HEK293T (cell line): ENCODE measurements at regions not wholly inside any gene's neighbourhood (a gene's known extent, or its start where the extent isn't known, plus 50 kb on each side); places are given as distances from the start of the nearest gene placed in this dataset.
"Not testable (repeated sequence)": the region's sequence is repeated elsewhere in the genome, so short reads cannot be mapped to it uniquely, and the experiment has no call there.

ENCODE experiments used
- CTCF ChIA-PET: fragments of 350-600 bp; formaldehyde crosslinking; extraction: SDS; loops from one replicate; lab custom pipeline; 2021; ENCODE audit warnings: antibody characterized with exemption, inconsistent platforms; lab: Yijun Ruan, JAX
- POLR2A ChIA-PET: fragments of 350-600 bp; formaldehyde crosslinking; extraction: SDS; loops from one replicate; lab custom pipeline; 2020; ENCODE audit warnings: antibody characterized with exemption, inconsistent platforms; lab: Yijun Ruan, JAX
- DNase-seq: peaks from one replicate; pipeline ENCODE4 v3.0.0; 2012; ENCODE audit warnings: mixed read lengths; ENCODE audit errors: extremely low spot score
- L3MBTL2 ChIP-seq: fragments of 450-650 bp; conservative IDR thresholded peaks from 2 replicates; pipeline ENCODE4 v1.6.1; 2016; ENCODE audit warnings: mild to moderate bottlenecking
- PKNOX1 ChIP-seq: fragments of 450-650 bp; IDR thresholded peaks from 2 replicates; pipeline ENCODE4 v1.6.1; 2016

GRCh38 chr11:3468963-3469362 is 90.0 kb upstream of the ZNF195 start:
- CTCF ChIA-PET, DNase-seq, POLR2A ChIA-PET: not testable (repeated sequence)

DNA sequence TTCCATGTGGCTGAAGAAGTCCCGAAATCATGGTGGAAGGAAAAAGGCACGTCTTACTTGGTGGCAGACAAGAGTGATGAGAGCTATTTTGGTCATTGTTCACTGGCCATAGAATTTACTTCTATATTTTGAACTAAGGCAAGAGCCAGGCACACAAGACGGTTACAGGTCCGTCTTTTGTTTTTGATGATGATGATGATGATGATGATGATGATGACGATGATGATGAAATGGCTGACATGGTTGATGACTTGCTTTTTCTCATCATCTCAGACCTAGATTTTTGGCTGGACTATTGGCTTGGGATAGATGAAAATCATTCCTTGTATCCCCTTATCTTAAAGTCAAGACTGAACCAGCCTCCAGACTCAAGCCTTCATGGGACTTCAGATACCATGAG is 88.7 kb upstream of the ZNF195 start:
- POLR2A ChIA-PET, DNase-seq, CTCF ChIA-PET: not testable (repeated sequence)

- POLR2A ChIA-PET, DNase-seq, CTCF ChIA-PET: not testable (repeated sequence)
Observed at GRCh38 chr11:3455666-3456065, 76.7 kb upstream of the ZNF195 start.

GRCh38 chr11:3454844-3455243 is 75.9 kb upstream of the ZNF195 start:
- POLR2A ChIA-PET, DNase-seq, CTCF ChIA-PET: not testable (repeated sequence)

DNA sequence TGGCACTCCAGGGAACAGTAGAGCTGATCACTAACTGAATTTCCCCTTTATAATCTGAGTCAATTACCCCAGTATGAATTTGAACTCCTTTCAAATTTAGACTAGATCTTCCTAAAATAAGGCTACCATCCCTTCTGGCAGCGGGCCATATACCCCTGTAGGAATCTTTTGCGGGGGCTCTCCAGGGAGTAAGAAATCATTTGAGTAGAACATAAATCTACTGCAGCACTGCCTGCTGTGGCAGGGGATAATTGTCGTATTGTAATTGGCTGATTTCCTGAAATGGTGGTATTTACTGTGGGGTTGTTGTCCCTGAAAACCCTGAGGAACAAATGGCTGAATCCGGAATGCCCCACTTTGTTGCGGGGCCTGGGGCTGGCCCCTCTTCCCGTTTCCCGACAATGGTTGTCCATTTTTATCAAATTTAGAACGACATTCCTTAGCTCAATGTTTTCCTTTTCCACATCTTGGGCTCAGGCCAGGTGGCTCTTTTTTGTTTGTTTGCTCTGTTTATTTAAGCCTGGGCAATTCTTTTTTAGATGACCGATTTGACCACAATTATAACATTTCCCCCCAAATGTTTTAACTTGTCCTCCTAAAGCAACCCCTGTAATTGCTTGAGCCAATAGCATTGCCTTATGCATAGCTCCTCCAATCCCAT is 74.8 kb upstream of the ZNF195 start:
- DNase-seq, POLR2A ChIA-PET: not testable (repeated sequence)
- TF ChIP-seq PKNOX1 = peak; percentile 64
- CTCF ChIA-PET = interaction anchor here (1.0 kb wide), 1 partner anchor 154 kb away, joined by 3 read pairs; no protein-coding TSS in a partner anchor

GRCh38 chr11:3450822-3451221 is 71.9 kb upstream of the ZNF195 start:
- POLR2A ChIA-PET, CTCF ChIA-PET, DNase-seq: not testable (repeated sequence)

- DNase-seq, POLR2A ChIA-PET, CTCF ChIA-PET: not testable (repeated sequence)
Observed at GRCh38 chr11:3445535-3445934, 66.6 kb upstream of the ZNF195 start.

DNA sequence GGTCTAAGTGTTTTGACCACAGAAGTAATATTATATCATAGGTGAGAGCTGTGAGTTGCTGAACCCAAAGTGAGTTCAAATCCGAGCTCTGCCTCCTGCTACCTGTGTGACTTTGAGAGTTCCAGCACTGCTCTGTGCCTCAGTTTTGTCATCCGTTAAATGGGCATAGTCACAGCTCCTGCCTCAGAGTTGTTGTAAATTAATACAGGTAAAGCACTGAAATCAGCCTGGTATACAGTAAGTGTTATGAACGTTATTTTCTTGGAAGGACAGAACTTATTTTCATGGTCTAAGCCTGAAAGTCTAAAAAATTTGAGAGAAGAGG is 65.4 kb upstream of the ZNF195 start:
- CTCF ChIA-PET, DNase-seq, POLR2A ChIA-PET: not testable (repeated sequence)

DNA sequence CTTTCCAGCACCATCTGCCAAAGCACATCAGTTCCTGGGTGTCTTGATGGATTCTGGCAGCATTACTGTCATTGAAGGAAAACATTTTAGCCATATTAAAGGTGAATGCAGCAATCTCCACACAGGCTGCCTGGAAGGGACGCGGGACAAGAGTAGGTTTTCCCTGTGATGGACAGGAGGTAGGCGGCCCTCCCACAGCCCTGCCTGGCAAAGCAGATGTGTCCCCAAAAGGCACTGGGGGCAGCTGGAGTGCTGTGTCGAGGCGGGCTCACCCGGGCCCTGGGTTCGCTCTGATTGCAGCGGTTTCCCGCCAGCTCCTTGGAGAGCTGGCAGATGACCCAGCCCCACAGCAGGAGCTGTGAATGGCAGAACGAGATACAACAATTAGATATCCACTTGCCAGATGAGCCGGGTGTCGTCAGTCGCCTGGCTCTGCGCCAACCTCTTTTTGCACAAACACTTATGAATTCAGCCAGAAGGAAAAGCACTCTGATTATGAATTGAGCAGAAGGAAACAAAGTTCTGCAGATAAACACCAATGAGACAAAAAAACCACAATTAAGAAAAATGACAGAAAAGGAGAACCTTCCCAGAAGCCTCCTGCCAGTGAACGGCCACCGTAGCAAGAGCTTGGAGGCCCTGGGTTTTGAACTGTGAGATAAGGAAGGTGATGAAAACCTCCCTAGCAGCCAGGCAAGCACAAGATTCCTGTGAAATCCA is 64.9 kb upstream of the ZNF195 start:
- DNase-seq, POLR2A ChIA-PET, CTCF ChIA-PET: not testable (repeated sequence)

DNA sequence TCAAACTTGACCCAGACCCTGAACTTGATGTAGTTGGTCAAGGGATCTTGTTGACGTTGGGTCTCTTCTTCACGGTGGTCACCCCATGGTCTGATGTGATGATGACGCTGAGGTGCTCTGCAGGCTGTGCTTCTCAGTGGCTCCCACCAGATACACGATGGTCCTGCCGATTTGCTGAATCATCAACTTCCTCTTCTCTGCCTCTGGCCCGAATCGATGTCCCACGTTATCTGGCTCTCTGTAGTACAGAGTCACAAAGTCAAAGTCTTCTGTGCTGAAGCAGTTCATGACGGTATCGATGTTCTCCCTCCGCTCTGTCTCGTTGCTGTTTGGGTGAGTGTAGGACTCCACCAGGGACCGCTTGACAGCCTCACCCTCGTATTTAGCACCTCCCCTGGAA is 58.5 kb upstream of the ZNF195 start:
- CTCF ChIA-PET, POLR2A ChIA-PET, DNase-seq: not testable (repeated sequence)

DNA sequence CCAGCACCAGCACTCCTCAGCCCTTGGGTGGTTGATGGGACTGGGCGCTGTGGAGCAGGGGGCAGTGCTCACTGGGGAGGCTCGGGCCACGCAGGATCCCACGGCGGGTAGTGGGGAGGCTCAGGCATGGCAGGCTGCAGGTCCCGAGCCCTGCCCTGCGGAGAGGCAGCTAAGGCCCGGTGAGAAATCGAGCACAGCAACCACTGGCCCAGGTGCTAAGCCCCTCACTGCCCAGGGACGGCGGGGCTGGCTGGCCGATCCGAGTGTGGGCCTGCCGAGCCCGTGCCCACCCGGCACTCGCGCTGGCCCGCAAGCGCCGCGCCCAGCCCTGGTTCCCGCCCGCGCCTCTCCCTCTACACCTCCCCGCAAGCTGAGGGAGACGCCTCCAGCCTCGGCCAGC is 56.0 kb upstream of the ZNF195 start:
- ChIA-PET CTCF (no interaction called here), POLR2A (no interaction called here)
- TF ChIP-seq L3MBTL2 = no peak
- DNase-seq = no peak

GRCh38 chr11:3429191-3429590 is 50.2 kb upstream of the ZNF195 start:
- CTCF ChIA-PET, POLR2A ChIA-PET, DNase-seq: not testable (repeated sequence)
